Epithelial cell of proximal tubule (primary cell): ENCODE measurements at regions not wholly inside any gene's neighbourhood (a gene's known extent, or its start where the extent isn't known, plus 50 kb on each side); places are given as distances from the start of the nearest gene placed in this dataset.

Source experiments
- DNase-seq: peaks from one replicate; pipeline ENCODE4 v3.0.0-alpha.2; 2011; ENCODE audit warnings: low read depth
- H3K4me3 ChIP-seq: 2 replicates; pipeline ENCODE4 v1.5.1; 2011; ENCODE audit warnings: low read depth, mild to moderate bottlenecking, low read length
- CTCF ChIP-seq: conservative IDR thresholded peaks from 2 replicates; pipeline ENCODE4 v1.5.1; 2012; ENCODE audit warnings: low read depth, mild to moderate bottlenecking, low read length

- DNase-seq, result no peak
- no peak overlapping the region for H3K4me3 ChIP-seq
- no peak for TF ChIP-seq CTCF
These were observed 139.5 kb downstream of the KIF18A start for GRCh38 chr11:27968461-27968860.

GRCh38 chr11:27965559-27965958 lies 142.4 kb downstream of the KIF18A start:
- no peak for TF ChIP-seq CTCF
- DNase-seq, result no peak
- no peak overlapping the region for H3K4me3 ChIP-seq

- TF ChIP-seq CTCF, result no peak
- no peak overlapping the region for H3K4me3 ChIP-seq
- no peak for DNase-seq
These were observed 144.6 kb downstream of the KIF18A start for GRCh38 chr11:27963370-27963769.

- no peak overlapping the region for H3K4me3 ChIP-seq
- TF ChIP-seq CTCF, result no peak
- DNase-seq, result no peak
These were observed 157.8 kb downstream of the KIF18A start for GRCh38 chr11:27949951-27950738.

GRCh38 chr11:27945348-27945747 lies 162.6 kb downstream of the KIF18A start:
- TF ChIP-seq CTCF, result no peak
- no peak overlapping the region for H3K4me3 ChIP-seq
- no peak for DNase-seq

- TF ChIP-seq CTCF, result no peak
- DNase-seq, result no peak
- no peak overlapping the region for H3K4me3 ChIP-seq
These were observed 169.9 kb downstream of the KIF18A start for GRCh38 chr11:27938011-27938410.

- peak; percentile 57 for DNase-seq
- H3K4me3 ChIP-seq, result no peak overlapping the region
- TF ChIP-seq CTCF, result no peak
These were observed 173.2 kb downstream of the KIF18A start for GRCh38 chr11:27934830-27935145.
